GM18870 (cell line): ENCODE measurements at regions not wholly inside any gene's neighbourhood (a gene's known extent, or its start where the extent isn't known, plus 50 kb on each side); places are given as distances from the start of the nearest gene placed in this dataset.
A peak's percentile ranks its signal among the peaks of the same experiment; 100 is the strongest.

ENCODE experiments used
- ATAC-seq: cut with Tn5 transposase; IDR thresholded peaks from one replicate; pipeline ENCODE4 v1.9.1; 2021; ENCODE audit warnings: moderate library complexity; ENCODE audit not compliant: unreplicated experiment

DNA sequence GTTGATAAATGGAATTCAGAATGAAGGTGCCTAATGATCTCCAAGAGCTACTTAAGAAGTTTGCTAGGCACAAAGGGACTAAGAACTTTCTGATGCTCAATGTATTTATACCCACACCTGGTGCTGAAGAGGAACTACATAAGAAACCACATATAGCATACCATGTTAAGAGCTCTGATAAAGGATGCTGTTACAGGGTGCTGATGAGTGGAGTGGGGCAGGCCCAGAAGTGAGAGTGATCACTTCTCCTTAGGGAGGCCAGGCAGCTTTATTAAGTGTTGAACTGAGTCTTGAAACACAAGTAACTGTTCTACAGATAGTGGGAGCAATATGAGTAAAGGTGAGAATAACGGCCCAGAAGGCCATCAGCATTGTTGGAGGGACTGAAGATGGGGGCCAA, 68.3 kb upstream of the CHRDL1 start:
- no peak for ATAC-seq

DNA sequence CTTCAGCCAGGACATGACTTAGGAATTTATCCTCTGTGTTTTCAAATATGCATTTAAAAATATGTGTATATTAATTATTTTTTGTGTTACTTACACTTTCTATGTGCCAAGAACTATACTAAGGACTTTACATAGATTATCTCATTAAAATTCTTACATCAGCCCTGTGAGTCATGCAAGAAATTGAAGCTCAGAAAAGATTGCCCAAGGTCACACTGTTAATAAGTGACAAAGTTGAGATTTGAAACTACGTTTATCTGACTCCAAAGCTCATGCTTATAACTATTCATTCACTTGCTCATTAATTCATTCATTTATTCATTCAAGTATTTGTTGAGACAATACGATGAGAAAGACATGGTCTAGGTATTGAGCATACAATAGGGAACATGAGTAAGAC, 62.9 kb upstream of the CHRDL1 start:
- no peak for ATAC-seq

GRCh38 chrX:110853610-110854009, 58.0 kb upstream of the CHRDL1 start:
- ATAC-seq: no peak

DNA sequence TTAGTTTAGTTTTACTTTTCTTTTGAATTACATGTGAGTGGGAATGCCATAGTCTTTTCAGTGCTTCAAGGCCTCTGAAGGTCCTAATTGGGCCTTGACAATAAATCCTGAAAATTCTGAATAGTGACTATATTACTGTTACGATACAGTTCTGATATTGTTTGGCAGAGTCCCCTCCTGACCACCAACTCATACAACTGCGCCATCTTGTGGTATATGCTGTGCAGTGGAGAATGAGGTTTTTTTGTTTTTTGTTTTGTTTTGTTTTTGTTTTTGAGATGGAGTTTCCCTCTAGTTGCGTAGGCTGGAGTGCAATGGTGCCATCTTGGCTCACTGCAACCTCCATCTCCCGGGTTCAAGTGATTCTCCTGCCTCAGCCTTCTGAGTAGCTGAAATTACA, 56.6 kb upstream of the CHRDL1 start:
- no peak for ATAC-seq

GRCh38 chrX:110851780-110852179, 56.2 kb upstream of the CHRDL1 start:
- no peak for ATAC-seq

DNA sequence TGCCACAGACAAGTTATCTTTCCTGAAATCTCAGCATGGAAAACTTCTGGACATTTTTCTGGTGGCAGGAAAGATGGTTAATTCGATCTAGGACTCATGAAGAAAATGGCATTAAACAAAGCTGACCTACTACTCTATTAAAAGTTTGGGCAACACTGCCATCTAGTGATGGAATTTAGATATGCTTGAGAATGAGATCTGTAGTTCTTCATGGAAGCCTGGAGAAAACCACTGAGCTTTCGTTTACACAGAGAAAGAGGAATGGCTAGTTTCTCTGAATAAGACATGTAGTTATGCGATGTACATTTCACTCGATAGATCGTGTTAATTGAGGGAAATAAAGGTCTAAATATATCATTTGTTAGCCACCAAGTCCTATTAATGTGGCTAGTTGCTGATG, 51.7 kb upstream of the CHRDL1 start:
- peak; percentile 69 for ATAC-seq

DNA sequence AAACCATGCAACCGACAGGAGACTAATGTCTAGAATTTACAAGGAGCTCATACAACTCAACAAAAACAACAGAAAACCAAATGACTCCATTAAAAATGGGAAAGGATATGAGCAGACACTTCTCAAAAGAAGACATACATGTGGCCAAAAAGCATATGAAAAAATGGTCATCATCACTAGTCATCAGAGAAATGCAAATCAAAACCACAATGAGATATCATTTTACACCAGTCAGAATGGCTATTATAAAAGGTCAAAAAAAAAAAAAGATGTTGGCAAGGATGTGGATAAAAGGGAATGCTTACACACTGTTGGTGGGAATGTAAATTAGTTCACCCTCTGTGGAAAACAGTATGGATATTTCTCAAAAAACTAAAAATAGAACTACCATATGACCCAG, 50.5 kb upstream of the CHRDL1 start:
- no peak for ATAC-seq
